CD4-positive, alpha-beta memory T cell (primary cell): ENCODE measurements at regions not wholly inside any gene's neighbourhood (a gene's known extent, or its start where the extent isn't known, plus 50 kb on each side); places are given as distances from the start of the nearest gene placed in this dataset.
A peak's percentile ranks its signal among the peaks of the same experiment; 100 is the strongest.
"Not testable (repeated sequence)": the region's sequence is repeated elsewhere in the genome, so short reads cannot be mapped to it uniquely, and the experiment has no call there.

Source experiments
- CTCF ChIA-PET: fragments of 350-600 bp; sonication (Branson Sonifier 250); formaldehyde crosslinking; loops from one replicate; lab custom pipeline; 2021; ENCODE audit warnings: inconsistent platforms; ENCODE audit not compliant: partially characterized antibody; lab: Charles Lee
- POLR2A ChIA-PET: fragments of 350-600 bp; sonication (Branson Sonifier 250); formaldehyde crosslinking; loops from one replicate; lab custom pipeline; 2021; ENCODE audit not compliant: partially characterized antibody; lab: Charles Lee
- DNase-seq, 5 donors: peaks; one replicate each; pipeline versions ENCODE4 v3.0.0 to v3.0.0-alpha.2; 2020 to 2022; ENCODE audit warnings: mixed read lengths in 1 of 5
- H3K27ac ChIP-seq: one replicate; pipeline ENCODE4 v1.7.0; 2013; ENCODE audit warnings: low read depth, low read length
- H3K27me3 ChIP-seq: 2 replicates; pipeline ENCODE4 v1.7.0; 2013; ENCODE audit warnings: mild to moderate bottlenecking, low read length, moderate library complexity; ENCODE audit not compliant: insufficient read depth
- H3K36me3 ChIP-seq: 2 replicates; pipeline ENCODE4 v1.7.0; 2013; ENCODE audit warnings: mild to moderate bottlenecking, low read length, moderate library complexity; ENCODE audit not compliant: insufficient read depth
- H3K4me1 ChIP-seq: 2 replicates; pipeline ENCODE4 v1.7.0; 2013; ENCODE audit warnings: mild to moderate bottlenecking, low read length, moderate library complexity; ENCODE audit not compliant: insufficient read depth
- H3K4me3 ChIP-seq, 2 donors: one replicate each; pipeline ENCODE4 v1.7.0; 2013; ENCODE audit warnings: low read length in 2 of 2, mild to moderate bottlenecking in 1 of 2
- H3K9me3 ChIP-seq, 2 donors: one replicate each; pipeline ENCODE4 v1.7.0; 2013; ENCODE audit warnings: low read length in 2 of 2, control low read depth in 1 of 2; ENCODE audit not compliant: control insufficient read depth in 1 of 2
- H3K27ac Mint-ChIP-seq, 7 donors: one replicate each; pipeline ENCODE4 v1.8.0; 2020 to 2021; ENCODE audit warnings: mixed read lengths in 7 of 7, mild to moderate bottlenecking in 6 of 7, inconsistent platforms in 3 of 7, moderate library complexity in 3 of 7
- H3K27me3 Mint-ChIP-seq, 2 donors: one replicate each; pipeline ENCODE4 v1.8.0; 2020 to 2021; ENCODE audit warnings: mixed read lengths in 2 of 2
- H3K36me3 Mint-ChIP-seq, 2 donors: one replicate each; pipeline ENCODE4 v1.8.0; 2020 to 2021; ENCODE audit warnings: mixed read lengths in 2 of 2, inconsistent platforms in 1 of 2, mild to moderate bottlenecking in 1 of 2
- H3K4me1 Mint-ChIP-seq, 4 donors: one replicate each; pipeline ENCODE4 v1.8.0; 2020 to 2021; ENCODE audit warnings: mixed read lengths in 4 of 4, mild to moderate bottlenecking in 1 of 4
- H3K4me3 Mint-ChIP-seq, 8 donors: one replicate each; pipeline ENCODE4 v1.8.0; 2020 to 2021; ENCODE audit warnings: mixed read lengths in 8 of 8, mild to moderate bottlenecking in 7 of 8, moderate library complexity in 6 of 8, inconsistent platforms in 3 of 8
- H3K9me3 Mint-ChIP-seq, 8 donors: one replicate each; pipeline ENCODE4 v1.8.0; 2020 to 2021; ENCODE audit warnings: mixed read lengths in 8 of 8, mild to moderate bottlenecking in 5 of 8, inconsistent platforms in 3 of 8, moderate library complexity in 1 of 8
- intact Hi-C: fragments of 100-400 bp; cut with micrococcal nuclease; formaldehyde crosslinking; loops from one replicate; pipeline ENCODE4 v1.15.1; 2023

DNA sequence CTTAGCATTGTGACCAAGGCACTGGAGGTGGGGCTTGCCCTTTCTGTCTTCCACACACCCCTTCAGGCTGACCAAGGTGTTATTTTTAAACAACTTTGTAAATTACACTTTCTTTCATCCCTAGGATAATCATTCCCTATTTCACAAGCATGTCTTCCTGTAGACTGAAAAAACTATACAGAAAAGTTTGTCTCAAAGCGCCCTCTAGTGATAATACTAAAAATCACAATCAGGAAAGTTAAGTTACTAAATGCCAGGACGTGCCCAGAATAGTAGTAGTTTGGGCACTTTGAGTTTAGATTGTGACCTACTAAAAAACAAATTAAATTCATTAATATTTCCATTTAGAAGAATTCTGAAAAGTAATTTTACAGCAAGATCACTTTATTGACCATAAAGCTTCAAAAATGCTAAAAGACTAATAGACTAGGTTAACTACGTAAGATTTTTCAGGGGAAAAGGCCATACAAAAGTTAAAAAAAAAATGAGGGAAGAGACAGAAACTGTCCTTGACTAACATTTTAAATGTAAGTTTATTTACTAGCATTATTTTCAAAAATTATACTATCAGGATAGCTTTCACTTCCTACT, 123.3 kb upstream of the DUSP22 start:
- peak in 4 of 5 donors; percentile 17 to 35 (median 26) for DNase-seq

DNA sequence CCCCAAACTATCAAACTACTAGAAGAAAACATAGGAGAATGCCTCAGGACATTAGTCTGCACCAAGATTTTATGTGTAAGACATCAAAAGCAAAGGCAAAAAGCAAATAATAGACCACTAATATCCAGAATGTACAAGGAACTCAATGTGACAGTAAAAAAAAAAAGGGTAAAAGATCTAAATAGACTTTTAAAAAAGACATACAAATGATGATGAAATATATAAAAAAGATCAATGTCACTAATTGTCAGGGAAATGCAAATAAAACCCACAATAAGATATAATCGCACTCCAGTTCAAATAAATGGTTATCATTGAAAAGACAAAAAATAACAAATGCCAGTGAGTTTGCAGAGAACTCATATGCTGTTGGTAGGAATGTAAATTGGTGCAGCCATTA, 118.3 kb upstream of the DUSP22 start:
- no peaks in the 10 kb centered on the region for H3K36me3 ChIP-seq
- ChIA-PET CTCF (no interaction called here), POLR2A (no interaction called here)
- no peaks in the 10 kb centered on the region for H3K4me1 ChIP-seq
- no peak overlapping the region for H3K27ac ChIP-seq
- Mint-ChIP-seq H3K36me3 (no peaks in the 10 kb centered on the region), H3K4me3 (no peak overlapping the region), H3K27me3 (peaks cover 8 to 12% of the 10 kb centered on the region in 2 donors), H3K27ac (no peak overlapping the region), H3K9me3 (peaks cover 0 to 6% (median 3%) of the 10 kb centered on the region in 8 donors), H3K4me1 (no peaks in the 10 kb centered on the region)
- no peaks in the 10 kb centered on the region for H3K9me3 ChIP-seq
- intact Hi-C loops: no loop called here
- DNase-seq: no peak
- H3K27me3 ChIP-seq: no peaks in the 10 kb centered on the region
- H3K4me3 ChIP-seq: no peak overlapping the region

More for the DNA sequence above, 123.3 kb upstream of the DUSP22 start:
- Histone ChIP-seq H3K9me3 (no peaks in the 10 kb centered on the region), H3K4me3 (no peak overlapping the region), H3K4me1 (no peaks in the 10 kb centered on the region), H3K36me3 (no peaks in the 10 kb centered on the region), H3K27me3 (no peaks in the 10 kb centered on the region), H3K27ac (no peak overlapping the region)
- Mint-ChIP-seq H3K4me1 (no peaks in the 10 kb centered on the region), H3K36me3 (no peaks in the 10 kb centered on the region), H3K9me3 (peaks cover 0 to 6% (median 2%) of the 10 kb centered on the region in 8 donors), H3K4me3 (no peak overlapping the region), H3K27ac (no peak overlapping the region), H3K27me3 (peaks cover 4 to 7% of the 10 kb centered on the region in 2 donors)
- POLR2A ChIA-PET: no interaction called here
- intact Hi-C loops: no loop called here
- CTCF ChIA-PET: interaction anchor here (0.9 to 1.5 kb wide), 4 partner anchors 9 to 26 kb away, joined by 3 to 5 read pairs (median 4); no protein-coding TSS in a partner anchor

DNA sequence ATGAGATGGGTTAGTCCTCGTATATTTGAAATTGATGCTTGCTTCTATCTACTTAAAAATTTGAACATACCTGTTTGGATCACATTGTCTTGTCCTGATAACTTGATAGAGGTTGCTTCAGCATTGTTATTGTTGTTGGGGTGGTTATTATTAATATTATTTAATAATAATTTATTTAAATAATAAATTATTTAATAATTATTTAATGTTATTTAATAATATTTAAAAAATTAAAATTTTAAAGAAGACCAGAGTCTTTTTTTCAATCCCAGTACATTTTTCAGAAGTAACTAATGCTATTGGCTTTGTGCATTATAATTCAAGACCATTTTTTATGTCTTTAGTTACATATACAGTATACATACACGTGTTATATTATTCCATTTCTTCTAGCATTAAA, 116.6 kb upstream of the DUSP22 start:
- Mint-ChIP-seq H3K4me3 (no peak overlapping the region), H3K27me3 (peaks cover 11 to 12% of the 10 kb centered on the region in 2 donors), H3K9me3 (peaks cover 0 to 6% (median 4%) of the 10 kb centered on the region in 8 donors), H3K27ac (no peak overlapping the region), H3K4me1 (peaks cover 0 to 5% (median 3%) of the 10 kb centered on the region in 4 donors), H3K36me3 (no peaks in the 10 kb centered on the region)
- no peaks in the 10 kb centered on the region for H3K36me3 ChIP-seq
- no peaks in the 10 kb centered on the region for H3K4me1 ChIP-seq
- H3K27me3 ChIP-seq: no peaks in the 10 kb centered on the region
- CTCF ChIA-PET: no interaction called here
- H3K4me3 ChIP-seq: no peak overlapping the region
- DNase-seq: no peak
- intact Hi-C loops: no loop called here
- H3K9me3 ChIP-seq: no peaks in the 10 kb centered on the region
- H3K27ac ChIP-seq: no peak overlapping the region
- POLR2A ChIA-PET: no interaction called here

DNA sequence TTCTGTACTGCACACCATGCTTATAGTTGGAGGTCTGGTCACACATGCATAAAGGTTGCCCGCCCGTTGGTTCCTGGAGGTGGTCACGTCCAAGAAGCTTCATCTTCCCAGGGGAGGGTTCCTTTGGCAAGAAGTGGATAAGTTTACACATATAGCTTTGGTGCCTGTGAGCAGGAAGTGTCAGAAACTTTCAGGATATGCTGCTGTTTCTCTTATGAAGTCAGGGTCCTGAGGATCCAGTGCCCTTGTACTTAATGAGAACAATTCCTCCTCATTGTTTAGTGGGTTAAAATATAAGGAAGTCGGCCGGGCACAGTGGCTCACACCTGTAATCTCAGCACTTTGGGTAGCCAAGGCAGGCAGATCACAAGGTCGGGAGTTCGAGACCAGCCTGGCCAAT, 115.5 kb upstream of the DUSP22 start:
- no peaks in the 10 kb centered on the region for H3K36me3 Mint-ChIP-seq
- Histone ChIP-seq H3K9me3 (no peaks in the 10 kb centered on the region), H3K4me1 (no peaks in the 10 kb centered on the region), H3K36me3 (no peaks in the 10 kb centered on the region), H3K27me3 (no peaks in the 10 kb centered on the region), H3K4me3 (no peak overlapping the region), H3K27ac (no peak overlapping the region)
- H3K27me3 Mint-ChIP-seq: peaks cover 9 to 10% of the 10 kb centered on the region in 2 donors
- intact Hi-C loops: no loop called here
- no peak overlapping the region for H3K4me3 Mint-ChIP-seq
- peaks cover 0 to 5% (median 3%) of the 10 kb centered on the region in 8 donors for H3K9me3 Mint-ChIP-seq
- H3K4me1 Mint-ChIP-seq: peaks cover 0 to 9% (median 8%) of the 10 kb centered on the region in 4 donors
- ChIA-PET CTCF (no interaction called here), POLR2A (no interaction called here)
- no peak for DNase-seq
- no peak overlapping the region for H3K27ac Mint-ChIP-seq

DNA sequence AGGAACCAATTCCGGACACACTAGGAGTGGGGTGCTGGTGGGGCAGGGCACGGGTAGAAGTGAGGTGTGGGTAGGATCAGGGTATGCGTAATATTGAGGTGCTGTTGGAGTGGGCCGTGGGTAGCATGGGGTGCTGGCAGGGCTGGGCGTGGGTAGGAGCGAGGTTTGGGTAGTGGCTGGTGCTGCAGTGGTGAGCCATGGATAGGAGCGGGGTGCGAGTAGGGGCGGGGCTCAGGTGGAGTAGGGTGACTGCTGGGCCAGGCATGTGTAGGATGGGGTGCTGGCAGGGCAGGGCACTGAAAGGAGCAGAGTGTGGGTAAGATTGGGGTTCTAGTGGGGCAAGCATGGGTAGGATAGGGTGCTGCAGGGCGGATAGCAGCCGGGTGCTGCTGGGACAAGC, 114.2 kb upstream of the DUSP22 start:
- POLR2A ChIA-PET: no interaction called here
- H3K36me3 ChIP-seq: no peaks in the 10 kb centered on the region
- CTCF ChIA-PET: interaction anchor here (1.0 to 1.3 kb wide), 2 partner anchors 9 to 13 kb away, joined by 3 to 4 read pairs; no protein-coding TSS in a partner anchor
- H3K27me3 ChIP-seq: no peaks in the 10 kb centered on the region
- DNase-seq: no peak
- H3K4me3 ChIP-seq: no peak overlapping the region
- no peak overlapping the region for H3K27ac Mint-ChIP-seq
- intact Hi-C loops: no loop called here
- no peaks in the 10 kb centered on the region for H3K36me3 Mint-ChIP-seq
- no peak overlapping the region for H3K4me3 Mint-ChIP-seq
- H3K4me1 ChIP-seq: no peaks in the 10 kb centered on the region
- peaks cover 8 to 9% of the 10 kb centered on the region in 2 donors for H3K27me3 Mint-ChIP-seq
- H3K9me3 Mint-ChIP-seq: peaks cover 0 to 5% (median 0%) of the 10 kb centered on the region in 8 donors
- H3K27ac ChIP-seq: no peak overlapping the region
- H3K9me3 ChIP-seq: no peaks in the 10 kb centered on the region
- peaks cover 0 to 9% (median 8%) of the 10 kb centered on the region in 4 donors for H3K4me1 Mint-ChIP-seq

DNA sequence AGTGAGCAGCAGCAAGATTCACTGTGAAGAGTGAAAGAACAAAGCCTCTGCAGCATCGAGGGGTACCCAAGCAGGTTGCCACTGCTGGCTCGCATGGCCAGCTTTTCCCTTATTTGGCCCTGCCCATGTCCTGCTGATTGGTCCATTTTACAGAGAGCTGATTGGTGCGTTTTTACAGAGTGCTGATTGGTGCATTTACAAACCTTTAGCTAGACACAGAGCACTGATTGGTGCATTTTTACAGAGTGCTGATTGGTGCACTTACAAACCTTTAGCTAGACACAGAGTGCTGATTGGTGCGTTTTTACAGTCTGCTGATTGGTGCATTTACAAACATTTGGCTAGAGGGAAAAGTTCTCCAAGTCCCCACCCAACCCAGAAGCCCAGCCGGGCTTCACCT, 113.4 kb upstream of the DUSP22 start:
- CTCF ChIA-PET: interaction anchor here (1.3 kb wide), 1 partner anchor 10 kb away, joined by 4 read pairs; no protein-coding TSS in a partner anchor
- H3K27ac ChIP-seq, H3K4me3 ChIP-seq, intact Hi-C loops, H3K4me1 Mint-ChIP-seq, H3K4me3 Mint-ChIP-seq, DNase-seq, H3K9me3 Mint-ChIP-seq, H3K36me3 ChIP-seq, H3K27me3 Mint-ChIP-seq, H3K4me1 ChIP-seq, POLR2A ChIA-PET, H3K36me3 Mint-ChIP-seq, H3K27ac Mint-ChIP-seq, H3K27me3 ChIP-seq, H3K9me3 ChIP-seq: not testable (repeated sequence)

DNA sequence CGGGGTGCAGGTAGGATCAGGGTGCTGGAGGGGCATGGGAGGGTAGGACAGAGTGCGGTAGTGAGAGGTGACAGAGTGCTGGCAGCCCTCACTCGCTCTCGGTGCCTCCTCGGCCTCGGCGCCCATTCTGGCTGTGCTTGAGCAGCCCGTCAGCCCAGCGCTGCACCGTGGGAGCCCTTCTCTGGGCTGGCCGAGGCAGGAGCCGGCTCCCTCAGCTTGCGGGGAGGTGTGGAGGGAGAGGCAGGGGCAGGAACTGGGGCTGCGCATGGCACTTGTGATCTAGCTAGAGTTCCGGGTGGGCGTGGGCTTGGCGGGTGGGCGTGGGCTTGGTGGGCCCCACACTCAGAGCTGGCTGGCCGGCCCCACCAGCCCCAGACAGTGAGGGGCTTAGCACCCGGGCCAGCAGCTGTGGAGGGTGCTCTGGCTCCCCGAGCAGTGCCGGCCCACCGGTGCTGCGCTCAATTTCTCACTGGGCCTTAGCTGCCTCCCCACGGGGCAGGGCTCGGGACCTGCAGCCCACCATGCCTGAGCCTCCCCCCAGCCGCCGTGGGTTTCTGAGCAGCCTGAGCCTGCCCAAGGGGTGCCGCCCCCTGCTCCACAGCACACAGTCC, 112.8 kb upstream of the DUSP22 start:
- no peak for DNase-seq
- H3K4me1 Mint-ChIP-seq: peaks cover 0 to 9% (median 8%) of the 10 kb centered on the region in 4 donors
- CTCF ChIA-PET: interaction anchor here (0.6 to 1.7 kb wide), 5 partner anchors 9 to 494 kb away, joined by 3 to 5 read pairs (median 3); no protein-coding TSS in a partner anchor
- H3K27ac Mint-ChIP-seq: no peak overlapping the region
- H3K27me3 Mint-ChIP-seq: peaks cover 7 to 9% of the 10 kb centered on the region in 2 donors
- intact Hi-C loops: no loop called here
- peaks cover 0 to 5% (median 0%) of the 10 kb centered on the region in 8 donors for H3K9me3 Mint-ChIP-seq
- H3K36me3 ChIP-seq: no peaks in the 10 kb centered on the region
- H3K4me3 Mint-ChIP-seq: no peak overlapping the region
- no peaks in the 10 kb centered on the region for H3K9me3 ChIP-seq
- H3K27me3 ChIP-seq: no peaks in the 10 kb centered on the region
- H3K27ac ChIP-seq: no peak overlapping the region
- H3K36me3 Mint-ChIP-seq: no peaks in the 10 kb centered on the region
- POLR2A ChIA-PET: interaction anchor here (1.4 kb wide), 1 partner anchor 16 kb away, joined by 7 read pairs; no protein-coding TSS in a partner anchor
- H3K4me3 ChIP-seq: no peak overlapping the region
- no peaks in the 10 kb centered on the region for H3K4me1 ChIP-seq
